ENCODE measurements at regions not wholly inside any gene's neighbourhood (a gene's known extent, or its start where the extent isn't known, plus 50 kb on each side); places are given as distances from the start of the nearest gene placed in this dataset.

GRCh38 chr2:7133521-7133920 lies 216.3 kb downstream of the RNF144A start:
- Histone ChIP-seq H3K27ac (no peak overlapping the region), H3K4me3 (replicated peaks in 1 of 3) (no peak overlapping the region), H3K36me3 (no peaks in the 10 kb centered on the region), H3K9me3 (no peaks in the 10 kb centered on the region), H3K27me3 (no peaks in the 10 kb centered on the region), H3K4me1 (peaks cover 0 to 3% of the 10 kb centered on the region in 2 donors)
- TF ChIP-seq POLR2A (IDR thresholded peaks at IDR 0.05) (no peak), CTCF (IDR thresholded peaks at IDR 0.05) (no peak)
- 95 to 97% methylated on average over 4 of the region's 4 CpGs for WGBS, 2 donors
- intact Hi-C loops (cut with DNase I), result no loop called here
- no peak for DNase-seq

- no peak overlapping the region for H3K27ac ChIP-seq
- TF ChIP-seq POLR2A (IDR thresholded peaks at IDR 0.05), result no peak
- TF ChIP-seq CTCF (IDR thresholded peaks at IDR 0.05), result no peak
- no peaks in the 10 kb centered on the region for H3K27me3 ChIP-seq
- DNase-seq, result no peak
- 68 to 71% methylated on average over 1 of the region's 1 CpG for WGBS, 2 donors
- no peaks in the 10 kb centered on the region for H3K9me3 ChIP-seq
- intact Hi-C loops (cut with DNase I), result no loop called here
- H3K4me3 ChIP-seq (replicated peaks in 1 of 3), result no peak overlapping the region
- H3K36me3 ChIP-seq, result no peaks in the 10 kb centered on the region
- H3K4me1 ChIP-seq, result no peaks in the 10 kb centered on the region
Measured at GRCh38 chr2:7140306-7140705, 223.1 kb downstream of the RNF144A start.

- Histone ChIP-seq H3K4me3 (replicated peaks in 1 of 3) (no peak overlapping the region), H3K4me1 (no peaks in the 10 kb centered on the region), H3K27me3 (no peaks in the 10 kb centered on the region), H3K27ac (no peak overlapping the region), H3K9me3 (no peaks in the 10 kb centered on the region), H3K36me3 (no peaks in the 10 kb centered on the region)
- TF ChIP-seq CTCF (IDR thresholded peaks at IDR 0.05) (no peak), POLR2A (IDR thresholded peaks at IDR 0.05) (no peak)
- intact Hi-C loops (cut with DNase I), result no loop called here
- no peak for DNase-seq
Measured at GRCh38 chr2:7145707-7146106, 228.5 kb downstream of the RNF144A start.

GRCh38 chr2:7146151-7146550 lies 228.9 kb downstream of the RNF144A start:
- no peaks in the 10 kb centered on the region for H3K27me3 ChIP-seq
- H3K9me3 ChIP-seq, result no peaks in the 10 kb centered on the region
- intact Hi-C loops (cut with DNase I), result no loop called here
- no peak for DNase-seq
- H3K4me3 ChIP-seq (replicated peaks in 1 of 3), result no peak overlapping the region
- no peaks in the 10 kb centered on the region for H3K36me3 ChIP-seq
- no peaks in the 10 kb centered on the region for H3K4me1 ChIP-seq
- TF ChIP-seq POLR2A (IDR thresholded peaks at IDR 0.05) (no peak), CTCF (IDR thresholded peaks at IDR 0.05) (no peak)
- no peak overlapping the region for H3K27ac ChIP-seq

GRCh38 chr2:7154656-7155055 lies 237.4 kb downstream of the RNF144A start:
- H3K4me3 ChIP-seq (replicated peaks in 1 of 3), result no peak overlapping the region
- intact Hi-C loops (cut with DNase I), result no loop called here

More at GRCh38 chr2:7154656-7155055, 237.4 kb downstream of the RNF144A start:
- Histone ChIP-seq H3K9me3 (no peaks in the 10 kb centered on the region), H3K27me3 (no peaks in the 10 kb centered on the region), H3K36me3 (no peaks in the 10 kb centered on the region), H3K27ac (no peak overlapping the region), H3K4me1 (no peaks in the 10 kb centered on the region)
- 85 to 93% methylated on average over 1 of the region's 1 CpG for WGBS, 2 donors
- DNase-seq, result no peak
- TF ChIP-seq POLR2A (IDR thresholded peaks at IDR 0.05) (no peak), CTCF (IDR thresholded peaks at IDR 0.05) (no peak)
